Stomach (tissue), 8 donors: ENCODE measurements at regions not wholly inside any gene's neighbourhood (a gene's known extent, or its start where the extent isn't known, plus 50 kb on each side); places are given as distances from the start of the nearest gene placed in this dataset.

Experiments
- DNase-seq, 2 donors: peaks; one replicate each; pipeline versions ENCODE4 v3.0.0 to v3.0.0-alpha.2; 2013 to 2019
- H3K27ac ChIP-seq, 5 donors: fragments of 200-600 bp in 4 of 5; sonication (generic) in 4 of 5; one replicate each; pipeline ENCODE4 v1.5.1; 2013 to 2019; ENCODE audit warnings: mild to moderate bottlenecking in 1 of 5, moderate library complexity in 1 of 5
- H3K27me3 ChIP-seq, 3 donors: fragments of 200-600 bp; sonication (generic); one replicate each; pipeline ENCODE4 v1.5.1; 2017 to 2019; ENCODE audit warnings: mixed run types in 1 of 3
- H3K36me3 ChIP-seq, 4 donors: fragments of 200-600 bp; sonication (generic); 1 replicate in 3 of 4; 2 replicates in 1 of 4; pipeline ENCODE4 v1.5.1; 2016 to 2019
- H3K4me1 ChIP-seq, 4 donors: fragments of 200-600 bp; sonication (generic); one replicate each; pipeline ENCODE4 v1.5.1; 2016 to 2019
- H3K4me3 ChIP-seq, 4 donors: fragments of 200-600 bp; sonication (generic) in 3 of 4; one replicate each; pipeline ENCODE4 v1.5.1; 2016 to 2019; ENCODE audit warnings: mild to moderate bottlenecking in 1 of 4
- H3K9me3 ChIP-seq, 4 donors: fragments of 200-600 bp; sonication (generic); one replicate each; pipeline ENCODE4 v1.5.1; 2016 to 2019
- EP300 ChIP-seq: sonication (generic); formaldehyde crosslinking; IDR thresholded peaks from one replicate; pipeline ENCODE4 v1.6.1; 2017; ENCODE audit warnings: antibody characterized with exemption
- POLR2A ChIP-seq, 4 donors: fragments of 450-650 bp; IDR thresholded peaks; one replicate each; pipeline ENCODE4 v1.6.1; 2016; ENCODE audit warnings: antibody characterized with exemption in 4 of 4, control low read depth in 2 of 4, mild to moderate bottlenecking in 1 of 4, moderate library complexity in 1 of 4
- POLR2AphosphoS5 ChIP-seq, 3 donors: sonication (generic); formaldehyde crosslinking; IDR thresholded peaks; one replicate each; pipeline ENCODE4 v1.6.1; 2016; ENCODE audit warnings: antibody characterized with exemption in 3 of 3
- WGBS, 5 donors: extraction: QIAGEN DNeasy Blood & Tissue Kit in 3 of 5; methylation state at CpG; one replicate each; pipeline versions ENCODE4 v1.1.5 to v1.1.7; 2013 to 2018; 5-methylcytosine and 5-hydroxymethylcytosine counted together
- intact Hi-C: fragments of 100-400 bp; cut with DNase I; formaldehyde crosslinking; loops from one replicate; pipeline ENCODE4 v1.15.1; 2023; ENCODE audit warnings: low total_unique reads
- TF ChIP-seq, protein P1 (sequence below), 7 experiments: fragments of 450-650 bp in 4 of 7; fragments of 200-600 bp in 3 of 7; sonication (generic) in 3 of 7; IDR thresholded peaks; one replicate each; pipeline ENCODE4 v1.5.1; 2016 to 2019; ENCODE audit warnings: antibody characterized with exemption in 7 of 7, control low read depth in 2 of 7, mild to moderate bottlenecking in 1 of 7
- donor health status: healthy with polysubstance abuse.
- donor health status: Bipolar disorder and iron deficiency.
- donor health status: healthy.

DNA sequence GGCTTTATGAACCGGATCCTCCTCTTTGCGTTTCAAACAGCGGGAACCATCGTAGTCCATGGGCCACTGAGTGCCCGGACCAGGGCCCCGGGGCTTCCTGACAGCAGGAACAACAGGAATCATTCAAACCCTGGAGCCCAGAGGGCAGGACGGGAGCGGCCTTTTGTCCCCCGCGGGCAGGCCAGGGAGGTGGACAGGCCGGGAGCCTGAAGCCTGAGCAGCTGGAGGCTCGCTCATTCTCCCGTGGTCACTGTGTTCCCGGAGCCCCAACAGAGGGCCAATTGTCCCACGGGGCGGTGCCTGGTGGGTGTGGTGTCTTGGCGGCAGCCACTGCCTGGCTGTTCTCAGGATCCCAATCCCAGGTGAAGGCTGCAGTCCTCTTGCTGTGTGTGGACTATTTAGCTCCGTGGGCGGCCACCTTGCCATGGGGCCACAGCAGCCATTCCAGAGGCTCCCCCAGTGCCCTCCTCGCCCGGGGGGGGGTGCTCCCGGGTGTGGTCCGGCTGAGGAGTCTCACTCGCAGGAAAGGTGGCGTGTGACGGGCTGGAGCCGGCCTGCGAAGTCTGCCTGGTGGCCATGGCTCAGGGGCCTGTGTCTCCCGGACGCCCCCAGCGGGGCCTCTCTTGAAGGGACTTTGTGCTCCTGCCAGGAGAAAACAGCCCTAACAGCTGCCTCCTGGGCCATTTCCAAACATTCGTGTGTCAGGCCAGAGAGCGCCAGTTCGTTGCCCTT, 77.2 kb upstream of the BHLHE23 start:
- DNase-seq, result no peak
- H3K27ac ChIP-seq, result no peak overlapping the region
- no peaks in the 10 kb centered on the region for H3K4me1 ChIP-seq
- intact Hi-C loops, result no loop called here
- H3K4me3 ChIP-seq, result no peak overlapping the region
- peaks cover 0 to 91% (median 30%) of the 10 kb centered on the region in 3 donors for H3K27me3 ChIP-seq
- H3K9me3 ChIP-seq, result peaks cover 0 to 17% (median 11%) of the 10 kb centered on the region in 4 donors
- H3K36me3 ChIP-seq, result no peaks in the 10 kb centered on the region
- TF ChIP-seq EP300, result no peak
- TF ChIP-seq POLR2AphosphoS5 (IDR thresholded peaks at IDR 0.05), result no peak
- no peak for TF ChIP-seq POLR2A (IDR thresholded peaks at IDR 0.05)
- TF ChIP-seq, protein P1, sequence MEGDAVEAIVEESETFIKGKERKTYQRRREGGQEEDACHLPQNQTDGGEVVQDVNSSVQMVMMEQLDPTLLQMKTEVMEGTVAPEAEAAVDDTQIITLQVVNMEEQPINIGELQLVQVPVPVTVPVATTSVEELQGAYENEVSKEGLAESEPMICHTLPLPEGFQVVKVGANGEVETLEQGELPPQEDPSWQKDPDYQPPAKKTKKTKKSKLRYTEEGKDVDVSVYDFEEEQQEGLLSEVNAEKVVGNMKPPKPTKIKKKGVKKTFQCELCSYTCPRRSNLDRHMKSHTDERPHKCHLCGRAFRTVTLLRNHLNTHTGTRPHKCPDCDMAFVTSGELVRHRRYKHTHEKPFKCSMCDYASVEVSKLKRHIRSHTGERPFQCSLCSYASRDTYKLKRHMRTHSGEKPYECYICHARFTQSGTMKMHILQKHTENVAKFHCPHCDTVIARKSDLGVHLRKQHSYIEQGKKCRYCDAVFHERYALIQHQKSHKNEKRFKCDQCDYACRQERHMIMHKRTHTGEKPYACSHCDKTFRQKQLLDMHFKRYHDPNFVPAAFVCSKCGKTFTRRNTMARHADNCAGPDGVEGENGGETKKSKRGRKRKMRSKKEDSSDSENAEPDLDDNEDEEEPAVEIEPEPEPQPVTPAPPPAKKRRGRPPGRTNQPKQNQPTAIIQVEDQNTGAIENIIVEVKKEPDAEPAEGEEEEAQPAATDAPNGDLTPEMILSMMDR (IDR thresholded peaks at IDR 0.05), result no peak
- WGBS, 5 donors, result 69 to 77% (median 72%) methylated on average over 6 to 34 of the region's 34 CpGs

GRCh38 chr20:63082939-63083735, 76.4 kb upstream of the BHLHE23 start:
- H3K9me3 ChIP-seq, result peaks cover 0 to 26% (median 19%) of the 10 kb centered on the region in 4 donors
- no peak overlapping the region for H3K27ac ChIP-seq
- no peaks in the 10 kb centered on the region for H3K4me1 ChIP-seq
- intact Hi-C loops, result no loop called here
- WGBS, 5 donors, result 78 to 84% (median 80%) methylated on average over 16 to 23 of the region's 23 CpGs
- no peak for DNase-seq
- TF ChIP-seq POLR2AphosphoS5 (IDR thresholded peaks at IDR 0.05), result no peak
- TF ChIP-seq EP300, result no peak
- TF ChIP-seq POLR2A (IDR thresholded peaks at IDR 0.05), result no peak
- no peak overlapping the region for H3K4me3 ChIP-seq
- H3K27me3 ChIP-seq, result peaks cover 0 to 82% (median 30%) of the 10 kb centered on the region in 3 donors
- no peaks in the 10 kb centered on the region for H3K36me3 ChIP-seq

GRCh38 chr20:63082308-63082938, 75.7 kb upstream of the BHLHE23 start:
- Histone ChIP-seq H3K4me3 (no peak overlapping the region), H3K4me1 (no peaks in the 10 kb centered on the region), H3K27me3 (peaks cover 0 to 75% (median 30%) of the 10 kb centered on the region in 3 donors), H3K36me3 (no peaks in the 10 kb centered on the region), H3K9me3 (peaks cover 4 to 33% (median 27%) of the 10 kb centered on the region in 4 donors), H3K27ac (no peak overlapping the region)
- TF ChIP-seq POLR2A (IDR thresholded peaks at IDR 0.05) (no peak), EP300 (no peak), POLR2AphosphoS5 (IDR thresholded peaks at IDR 0.05) (no peak)
- TF ChIP-seq, protein P1 (IDR thresholded peaks at IDR 0.05), result no peak
- peak; percentile 39 to 81 for DNase-seq
- intact Hi-C loops, result no loop called here
- 10 to 46% (median 18%) methylated on average over 5 to 15 of the region's 15 CpGs for WGBS, 5 donors

DNA sequence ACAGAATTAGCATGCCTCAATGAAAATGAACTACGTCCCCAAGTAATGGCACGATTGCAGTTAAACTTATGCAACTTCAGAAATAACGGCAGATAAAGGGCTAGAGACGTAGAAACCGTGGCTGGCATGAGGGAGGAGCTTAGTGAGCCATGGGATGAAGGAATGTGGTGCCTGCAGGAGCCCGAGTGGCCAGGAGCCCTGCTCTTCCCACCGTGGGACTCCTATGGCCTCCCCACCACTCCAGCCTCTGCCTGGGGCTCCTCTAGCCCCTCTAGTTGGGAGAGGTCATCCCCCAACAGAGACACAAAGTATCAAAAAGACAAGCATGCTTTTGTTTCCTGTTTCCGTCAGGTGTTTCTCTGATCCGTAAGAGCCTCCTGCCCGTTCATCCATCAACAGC, 75.1 kb upstream of the BHLHE23 start:
- Histone ChIP-seq H3K27ac (no peak overlapping the region), H3K27me3 (peaks cover 0 to 70% (median 30%) of the 10 kb centered on the region in 3 donors), H3K9me3 (peaks cover 7 to 39% (median 32%) of the 10 kb centered on the region in 4 donors), H3K36me3 (no peaks in the 10 kb centered on the region), H3K4me3 (no peak overlapping the region), H3K4me1 (no peaks in the 10 kb centered on the region)
- DNase-seq, result no peak
- WGBS, 5 donors, result 35 to 50% (median 44%) methylated on average over 10 of the region's 10 CpGs
- TF ChIP-seq EP300 (no peak), POLR2A (IDR thresholded peaks at IDR 0.05) (no peak), POLR2AphosphoS5 (IDR thresholded peaks at IDR 0.05) (no peak)
- TF ChIP-seq, protein P1 (IDR thresholded peaks at IDR 0.05), result no peak
- intact Hi-C loops, result no loop called here
